ENCODE measurements at regions not wholly inside any gene's neighbourhood (a gene's known extent, or its start where the extent isn't known, plus 50 kb on each side); places are given as distances from the start of the nearest gene placed in this dataset.

DNA sequence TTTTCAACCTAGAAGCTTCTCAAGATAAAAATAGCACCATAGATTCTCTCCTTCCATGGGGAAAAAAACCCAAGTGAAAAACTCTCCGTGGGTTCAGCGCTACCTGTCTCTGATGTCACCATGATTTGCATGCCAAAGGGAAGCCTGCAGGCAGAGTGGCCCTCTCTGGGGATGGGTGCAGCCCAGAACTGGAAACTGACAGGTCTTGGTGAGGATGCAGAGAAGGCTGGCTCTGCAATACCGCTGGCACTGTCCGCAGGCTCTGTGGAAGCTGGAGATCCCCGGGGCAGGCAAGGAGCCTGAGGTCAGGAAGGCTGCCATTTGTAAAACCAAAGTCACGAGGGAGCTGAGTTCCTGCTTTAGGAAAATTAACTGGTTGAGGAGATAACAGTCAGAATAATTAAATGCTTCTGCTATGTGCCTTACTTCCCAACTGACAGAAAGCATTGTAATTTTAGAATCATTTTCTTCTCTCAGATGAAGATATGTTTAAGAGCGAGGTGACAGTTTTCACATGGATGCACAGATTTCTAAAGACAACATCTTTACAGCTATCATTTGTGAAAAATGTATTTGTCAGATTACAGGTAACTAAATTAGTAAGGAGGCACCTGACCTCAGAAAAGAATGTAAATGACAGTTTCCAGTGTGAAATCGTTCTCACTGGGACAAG lies 731.5 kb upstream of the FZD8 start:
- no peak for DNase-seq (ENCODE audit: low read depth)

DNA sequence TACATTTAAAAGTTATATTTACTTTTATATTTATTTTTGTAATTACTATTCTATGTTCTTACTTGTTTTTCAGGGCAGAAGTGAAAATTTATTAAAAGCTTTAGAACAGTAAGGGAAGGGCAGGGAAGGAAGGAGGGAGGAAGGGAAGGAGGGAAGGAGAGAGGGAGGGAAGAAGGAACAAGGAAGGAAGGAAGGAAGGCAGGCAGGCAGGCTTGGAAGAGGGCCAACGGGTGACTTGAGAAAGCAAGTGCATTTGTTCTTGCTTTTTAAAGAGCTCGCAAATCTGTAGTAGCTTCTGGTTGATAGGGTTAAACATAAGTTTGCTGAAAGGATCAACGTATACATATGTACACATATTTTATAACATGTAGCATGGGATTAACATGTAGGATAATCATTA lies 725.3 kb upstream of the FZD8 start:
- DNase-seq (ENCODE audit: low read depth) = no peak

DNA sequence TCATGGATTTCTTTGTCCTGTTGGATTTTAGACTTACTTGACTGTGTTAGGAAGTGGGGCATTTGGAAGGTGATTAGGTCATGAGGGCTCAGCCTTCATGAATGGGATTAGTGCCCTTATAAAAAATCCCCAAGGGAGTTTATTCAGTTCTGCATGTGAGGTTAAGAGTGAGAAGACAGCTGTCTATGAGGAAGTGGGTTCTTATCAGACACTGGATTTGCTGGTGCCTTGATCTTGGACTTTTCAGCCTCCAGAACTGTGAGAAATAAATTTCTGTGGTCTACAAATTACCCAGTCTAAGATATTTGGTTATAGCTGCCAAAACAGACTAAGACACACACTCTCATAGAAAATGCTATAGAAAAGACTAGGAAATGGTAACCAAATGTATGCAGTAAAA lies 724.7 kb upstream of the FZD8 start:
- no peak for DNase-seq (ENCODE audit: low read depth)

DNA sequence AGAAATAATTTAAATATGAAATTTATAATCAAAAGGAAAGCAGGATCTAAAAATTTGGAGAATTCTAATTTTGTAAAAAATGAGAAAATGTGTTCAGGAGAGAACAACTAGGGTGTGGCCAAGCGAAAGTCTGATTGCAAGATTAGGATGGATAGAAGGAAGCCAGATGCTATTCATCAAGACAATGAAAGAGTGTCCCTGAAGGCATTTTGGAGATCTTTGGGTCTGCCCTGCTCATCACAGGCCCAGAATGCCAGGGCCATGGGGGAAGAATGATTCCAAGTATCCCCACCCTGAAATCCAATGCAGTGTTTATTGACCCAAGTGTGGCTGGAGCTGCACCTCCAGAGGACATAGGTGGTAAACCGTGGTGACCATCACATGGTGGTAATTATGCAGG lies 724.0 kb upstream of the FZD8 start:
- DNase-seq (ENCODE audit: low read depth) = no peak

DNA sequence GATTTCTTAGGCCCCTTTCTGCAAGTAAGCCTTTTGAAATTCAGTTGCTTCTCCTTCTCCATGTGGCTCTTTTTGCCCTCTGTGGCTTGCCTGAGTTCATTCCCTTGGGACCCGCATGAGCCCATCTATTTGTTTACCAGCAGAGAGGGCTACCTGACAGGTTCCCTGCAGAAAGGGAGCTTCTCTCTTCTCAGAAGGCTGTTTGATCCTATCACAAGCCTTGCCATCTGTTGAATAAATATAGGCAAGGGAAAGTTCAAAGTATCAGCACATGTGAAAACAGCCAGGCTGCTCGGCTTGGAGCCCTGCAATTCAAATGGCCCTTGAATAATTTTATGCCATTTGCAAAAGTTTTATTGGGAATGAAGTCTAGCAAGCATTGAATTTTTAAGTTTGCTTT lies 720.2 kb upstream of the FZD8 start:
- no peak for DNase-seq (ENCODE audit: low read depth)

DNA sequence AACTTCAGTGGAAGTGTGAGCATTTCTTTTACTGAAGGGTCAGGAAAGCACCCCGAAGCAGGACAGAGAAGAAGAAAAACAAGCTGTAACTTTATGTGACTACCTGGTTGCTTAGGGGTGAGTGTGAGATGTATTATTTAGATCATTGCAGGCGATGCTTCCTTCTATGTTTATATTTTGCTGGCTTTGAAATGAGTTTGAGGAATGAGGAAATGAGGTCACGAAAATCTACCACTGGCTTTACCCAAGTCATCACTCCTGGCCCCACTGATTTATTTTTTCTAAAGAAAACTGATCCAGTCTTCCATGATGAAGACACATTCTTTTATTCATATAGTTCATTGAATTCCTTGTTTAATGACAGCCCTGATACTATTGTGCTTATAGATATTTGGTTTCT lies 716.6 kb upstream of the FZD8 start:
- no peak for DNase-seq (ENCODE audit: low read depth)

DNA sequence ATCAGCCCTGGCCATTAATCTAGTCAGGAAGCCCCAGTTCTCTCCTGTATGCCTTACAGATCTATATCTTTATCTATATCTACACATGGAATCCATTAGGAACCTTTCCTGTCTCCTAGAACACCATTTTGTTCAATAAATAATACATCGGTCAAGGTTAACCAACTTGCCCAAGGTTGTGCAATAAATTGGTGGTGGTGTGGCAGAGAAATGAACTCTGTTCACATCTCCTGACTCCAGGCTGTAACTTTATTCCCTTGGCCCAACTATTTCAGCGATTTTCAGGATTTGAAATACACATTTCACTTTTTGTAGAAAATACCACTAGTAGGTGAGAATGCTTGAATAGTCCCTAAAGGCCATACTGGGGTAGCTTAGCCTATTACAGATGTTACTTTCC lies 712.5 kb upstream of the FZD8 start:
- no peak for DNase-seq (ENCODE audit: low read depth)

DNA sequence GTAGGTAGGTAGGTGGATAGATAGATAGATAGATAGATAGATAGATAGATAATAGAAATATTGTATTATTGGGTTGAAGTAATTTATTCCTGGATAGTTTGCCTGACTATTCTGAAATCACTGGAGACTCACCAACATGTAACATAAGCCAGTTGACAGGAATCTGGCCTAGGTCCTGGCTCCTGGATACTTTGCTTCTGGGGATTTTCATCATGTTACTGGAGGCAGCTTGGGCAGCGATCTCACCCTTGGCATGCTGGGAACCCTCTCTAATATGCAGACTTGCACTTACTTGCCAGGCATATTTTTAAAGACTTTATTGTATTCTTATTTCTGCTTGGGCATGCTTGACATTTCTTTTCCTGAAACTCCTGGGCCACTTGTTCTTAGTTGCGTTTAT lies 709.1 kb upstream of the FZD8 start:
- DNase-seq (ENCODE audit: low read depth) = no peak

DNA sequence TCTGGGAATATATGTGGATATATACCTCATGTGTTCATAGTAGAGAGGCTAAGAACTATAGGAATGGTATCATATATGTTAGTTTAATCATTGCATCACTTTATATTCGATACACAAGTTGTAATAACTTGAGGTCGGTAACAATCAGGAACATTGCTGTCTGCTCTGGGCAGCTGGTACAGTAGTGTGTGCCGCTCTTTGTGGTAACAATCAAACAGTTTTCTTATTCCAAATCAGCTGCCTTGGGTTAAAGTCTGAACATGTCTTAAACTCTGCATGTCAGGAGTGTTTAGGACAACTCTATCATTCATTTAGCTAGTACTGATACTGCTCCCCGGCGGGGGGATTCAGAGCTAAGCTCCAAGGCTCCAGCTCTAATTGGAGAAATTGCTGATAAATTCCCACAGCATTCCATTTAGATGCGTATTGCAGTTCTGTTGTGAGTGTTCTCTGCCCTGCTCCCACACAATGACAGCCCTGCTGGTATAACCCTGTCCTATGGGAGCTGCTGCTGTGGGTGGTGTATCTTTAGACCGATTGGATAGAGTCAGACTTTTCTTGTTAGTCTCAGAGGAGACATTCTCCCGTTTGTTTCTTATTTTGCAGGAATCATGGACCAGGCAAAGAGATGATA lies 707.5 kb upstream of the FZD8 start:
- DNase-seq (ENCODE audit: low read depth) = no peak

DNA sequence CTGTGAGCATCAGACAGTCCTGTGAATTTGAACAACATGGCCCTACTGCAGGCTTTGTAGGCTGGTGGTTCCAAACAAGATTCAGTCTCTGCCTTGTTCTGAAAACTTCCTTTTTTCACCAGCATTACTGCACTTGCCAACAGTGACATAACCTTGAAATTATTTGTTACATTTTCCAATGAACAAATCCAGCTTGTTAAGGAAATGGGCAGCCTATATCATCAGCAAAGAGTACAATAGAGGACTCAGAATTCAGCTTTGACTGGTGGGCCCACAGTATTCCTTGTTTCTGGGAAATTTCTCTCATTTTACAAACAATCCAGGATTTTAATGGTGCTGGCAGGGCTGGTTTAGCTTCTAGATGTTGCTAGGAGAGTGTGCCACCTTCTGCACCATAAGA lies 703.7 kb upstream of the FZD8 start:
- no peak for DNase-seq (ENCODE audit: low read depth)

DNA sequence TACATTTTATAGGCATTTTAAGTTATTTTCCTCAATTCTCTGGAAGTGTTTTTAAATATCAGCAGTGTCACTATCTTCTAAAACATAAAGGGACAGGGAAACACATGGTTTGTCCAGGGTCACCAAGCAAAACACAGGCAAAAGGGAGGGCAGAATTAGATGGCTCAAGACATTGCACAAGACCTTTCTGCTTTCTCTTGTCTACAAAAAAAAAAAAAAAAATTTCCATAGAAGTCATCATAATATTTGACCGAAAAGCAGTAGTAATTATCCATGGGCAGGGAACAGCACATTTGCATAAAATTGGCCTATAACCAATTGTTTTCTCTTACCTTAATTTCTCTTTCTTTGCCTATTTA lies 703.1 kb upstream of the FZD8 start:
- no peak for DNase-seq (ENCODE audit: low read depth)

DNA sequence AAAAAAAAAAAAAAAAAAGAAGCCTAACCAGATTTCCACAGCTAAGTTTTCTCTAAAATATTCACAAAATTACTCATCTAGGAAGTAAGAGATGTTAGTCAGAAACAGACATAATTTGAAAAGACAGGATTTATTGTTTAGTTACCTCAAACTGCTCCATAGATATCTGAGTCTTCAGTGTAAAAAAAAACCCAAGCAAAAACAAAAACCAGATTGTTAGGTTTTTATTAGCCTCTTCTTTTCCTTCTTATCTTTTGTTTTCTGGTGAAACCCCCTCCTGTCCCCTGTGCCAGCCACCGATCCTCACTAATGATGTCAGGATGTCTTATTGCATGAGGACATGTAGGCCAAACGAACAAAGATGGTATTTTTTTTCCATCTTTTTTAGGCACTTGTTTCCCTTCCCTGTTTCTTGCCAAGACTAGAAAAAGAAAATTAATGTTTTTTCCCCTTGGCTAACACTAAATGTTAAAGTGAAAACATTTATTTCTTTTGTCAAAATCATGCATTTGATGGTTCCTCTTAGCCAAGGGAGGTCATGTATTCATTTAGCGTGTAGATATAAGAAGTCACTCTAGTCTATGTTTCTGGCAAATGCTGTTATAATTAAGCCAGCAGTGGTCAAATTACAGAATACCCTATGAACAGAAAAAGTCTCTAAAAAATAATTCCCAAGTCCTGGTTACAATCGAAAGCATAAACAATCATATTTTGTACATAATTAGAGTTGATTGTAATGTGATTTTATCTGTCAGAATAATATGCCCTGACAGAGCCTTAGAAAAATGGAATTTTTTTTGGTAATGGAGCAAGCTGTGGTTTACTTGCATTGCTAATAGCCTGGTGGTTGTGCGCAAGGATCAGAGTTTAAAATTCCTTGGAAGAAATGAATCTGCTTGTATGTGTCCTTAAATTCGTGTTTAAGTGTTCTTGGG lies 702.4 kb upstream of the FZD8 start:
- DNase-seq (ENCODE audit: low read depth) = no peak

DNA sequence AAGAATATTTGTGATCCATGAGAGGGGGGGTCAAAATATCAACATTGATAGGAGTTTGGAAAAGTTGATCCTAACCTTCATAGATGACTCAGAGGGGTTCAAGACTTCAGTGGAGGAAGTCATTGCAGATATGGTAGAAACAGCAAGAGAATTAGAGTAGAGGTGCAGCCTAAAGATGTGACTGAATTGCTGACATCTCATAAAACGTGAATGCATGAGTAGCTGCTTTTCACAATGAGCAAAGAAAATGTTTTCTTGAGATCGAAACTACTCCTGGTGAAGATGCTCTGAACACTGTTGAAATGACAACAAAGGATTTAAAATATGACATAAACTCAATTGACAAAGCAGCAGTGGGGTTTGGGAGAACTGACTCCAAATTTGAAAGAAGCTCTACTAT lies 700.7 kb upstream of the FZD8 start:
- no peak for DNase-seq (ENCODE audit: low read depth)

DNA sequence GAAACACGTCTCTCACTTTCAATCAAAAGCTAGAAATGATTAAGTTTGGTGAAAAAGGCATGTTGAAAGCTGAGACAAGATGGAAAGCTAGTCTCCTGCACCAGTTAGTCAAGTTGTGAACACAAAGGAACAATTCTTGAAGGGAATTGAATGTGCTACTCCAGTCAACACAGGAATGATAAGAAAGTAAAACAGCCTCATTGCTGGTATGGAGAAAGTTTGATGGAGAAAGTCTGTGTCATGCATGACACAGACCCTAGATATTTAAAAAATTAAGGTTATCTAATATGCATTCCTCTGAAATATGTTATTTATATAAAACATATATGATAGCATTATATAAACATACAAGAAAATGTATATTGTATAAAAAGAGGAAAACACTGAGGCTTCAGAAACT lies 699.4 kb upstream of the FZD8 start:
- no peak for DNase-seq (ENCODE audit: low read depth)

DNA sequence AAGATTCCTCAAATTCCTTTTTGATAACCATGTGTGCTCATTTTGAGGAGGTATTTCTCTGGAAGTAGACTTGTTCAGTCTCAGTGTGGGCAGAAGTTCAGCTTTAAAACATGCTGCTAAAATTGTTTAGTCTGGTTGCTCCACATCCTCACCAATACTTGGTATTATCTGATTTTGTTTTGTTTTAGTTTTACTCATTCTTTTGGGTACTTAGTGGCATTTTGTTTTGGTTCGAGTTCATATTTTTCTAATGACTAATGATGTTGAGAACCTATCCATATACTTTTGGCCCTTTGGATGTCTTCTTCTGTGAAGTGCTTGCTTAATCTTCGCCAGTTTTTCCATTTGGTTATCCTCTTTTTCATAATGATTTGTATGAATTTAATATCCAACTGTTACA lies 694.2 kb upstream of the FZD8 start:
- DNase-seq (ENCODE audit: low read depth) = no peak

DNA sequence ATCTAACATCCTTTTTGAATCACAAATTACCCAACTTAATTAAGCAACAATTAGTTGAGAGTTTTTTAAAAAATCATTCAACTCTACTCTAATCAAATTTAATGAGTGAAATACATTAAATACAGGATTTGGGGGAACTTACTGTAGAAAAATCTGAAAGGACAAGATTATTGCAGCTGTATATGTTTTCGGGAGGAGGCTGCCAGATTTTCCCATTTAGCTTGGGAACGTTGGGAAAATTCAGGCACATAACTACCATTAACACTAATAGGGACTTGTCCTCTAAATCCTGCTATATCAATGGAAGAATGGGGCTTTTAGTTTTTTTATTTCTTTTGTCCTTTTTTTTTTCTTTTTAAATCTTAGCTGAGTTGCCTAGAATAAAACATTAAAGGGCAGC lies 691.4 kb upstream of the FZD8 start:
- no peak for DNase-seq (ENCODE audit: low read depth)

DNA sequence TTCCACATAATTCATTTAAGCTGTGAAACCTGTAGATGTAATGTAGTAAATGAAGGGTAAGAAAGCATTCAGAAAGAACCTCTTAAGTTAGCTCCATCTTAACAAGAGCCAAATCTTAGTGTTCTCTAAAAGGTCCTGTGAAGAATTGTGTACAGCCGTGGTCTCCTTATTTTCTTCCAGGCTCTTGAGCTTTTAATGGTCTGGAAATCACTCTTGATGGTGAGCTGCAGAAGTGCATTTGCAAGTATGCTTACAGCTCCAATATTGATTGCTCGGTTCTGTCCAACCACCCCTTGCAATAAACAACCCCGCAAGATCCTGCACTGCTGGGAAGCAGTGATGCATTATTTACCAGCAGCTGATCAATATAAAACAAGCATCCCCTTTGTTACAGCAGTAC lies 690.8 kb upstream of the FZD8 start:
- DNase-seq (ENCODE audit: low read depth) = no peak

DNA sequence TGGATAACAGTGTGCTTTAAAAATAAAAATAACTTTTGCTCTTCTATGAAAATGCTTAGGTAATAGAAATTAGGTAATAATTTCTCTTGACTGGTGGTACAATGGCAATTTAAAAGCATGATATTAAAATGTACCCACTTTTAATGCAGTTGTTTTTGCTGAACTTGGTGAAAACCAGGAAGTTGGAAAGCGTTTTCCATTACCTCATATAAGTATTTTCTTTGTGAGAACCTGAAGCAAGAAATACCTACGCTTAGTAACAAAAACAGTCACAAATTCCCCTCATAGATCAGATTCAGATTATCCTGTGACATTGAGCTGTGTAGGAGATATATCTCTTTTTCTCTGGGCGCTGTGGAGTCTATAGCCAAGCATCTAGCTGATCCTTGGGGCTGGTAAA lies 689.0 kb upstream of the FZD8 start:
- DNase-seq (ENCODE audit: low read depth) = no peak

DNA sequence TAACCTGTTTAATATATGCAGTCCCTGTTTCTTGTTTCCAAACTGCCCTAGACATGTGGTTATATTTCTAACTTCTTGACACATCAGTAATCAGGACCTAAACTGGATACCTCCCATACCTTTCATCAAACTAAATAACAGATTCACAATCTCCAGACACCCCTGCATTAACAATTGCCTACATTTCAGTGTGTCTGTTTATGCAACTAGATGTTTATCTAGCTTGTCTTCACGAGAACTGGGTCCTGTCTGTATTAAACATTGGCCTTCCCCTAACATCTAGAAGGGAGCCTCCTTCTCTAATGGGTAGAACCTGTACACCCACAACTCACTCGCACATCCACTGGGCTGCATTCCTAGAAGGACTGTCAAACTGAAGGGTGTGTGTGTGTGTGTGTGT lies 683.7 kb upstream of the FZD8 start:
- DNase-seq (ENCODE audit: low read depth) = no peak

DNA sequence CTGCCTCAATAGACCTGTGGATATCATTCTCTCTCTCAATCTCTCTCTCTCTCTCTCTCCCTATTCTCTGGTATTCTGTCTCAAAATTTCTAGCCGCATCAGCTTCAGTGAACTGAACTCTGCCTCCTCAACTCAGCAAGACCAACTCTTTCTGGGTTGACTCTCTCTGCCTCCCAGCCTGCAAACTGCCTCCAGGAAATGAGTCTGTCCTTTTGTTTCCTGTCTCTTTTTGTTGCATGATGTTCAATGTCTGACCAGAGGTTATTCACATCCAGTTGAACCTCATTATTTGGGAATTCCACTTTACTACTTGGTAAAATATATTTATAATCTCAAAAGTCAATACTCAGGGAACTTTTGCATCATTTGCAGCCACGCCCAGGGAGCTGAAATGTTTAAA lies 682.7 kb upstream of the FZD8 start:
- no peak for DNase-seq (ENCODE audit: low read depth)

DNA sequence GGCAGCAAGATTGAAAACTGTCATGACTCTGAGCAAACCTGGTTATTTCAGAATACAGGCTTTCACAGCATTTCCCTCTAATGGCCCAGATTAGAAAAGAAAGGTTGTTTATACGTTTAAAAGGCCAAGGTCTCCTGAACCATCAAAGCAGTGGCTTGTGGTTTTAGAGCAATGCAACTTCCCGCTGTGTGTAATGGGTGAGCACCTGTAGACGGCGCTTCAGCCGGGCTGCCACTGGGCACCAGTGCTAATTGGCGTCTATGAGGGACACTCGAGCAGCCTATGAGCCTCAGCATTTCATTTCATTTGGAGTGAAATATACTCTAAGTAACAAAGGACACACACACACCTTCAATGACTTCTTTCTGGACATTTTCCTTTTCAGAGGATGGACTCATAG lies 671.0 kb upstream of the FZD8 start:
- DNase-seq (ENCODE audit: low read depth) = no peak

DNA sequence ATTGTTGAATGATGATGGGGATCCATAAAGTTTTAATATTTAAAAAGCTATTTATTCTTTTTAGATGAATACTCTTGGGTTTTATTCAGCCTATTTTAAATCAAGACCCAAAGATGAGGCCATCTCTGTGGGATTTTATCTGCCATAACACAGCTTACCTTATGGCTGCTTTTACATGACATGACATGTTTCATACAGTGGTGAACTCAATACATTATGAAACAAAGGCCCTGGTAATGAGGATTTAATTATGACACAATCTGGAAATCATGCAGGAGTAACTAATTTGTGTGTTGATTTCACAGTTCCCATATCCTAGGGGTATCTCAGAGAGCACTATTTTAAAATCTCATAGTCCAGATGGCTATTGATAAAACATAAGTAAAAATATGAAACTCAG lies 661.8 kb upstream of the FZD8 start:
- DNase-seq (ENCODE audit: low read depth) = no peak

DNA sequence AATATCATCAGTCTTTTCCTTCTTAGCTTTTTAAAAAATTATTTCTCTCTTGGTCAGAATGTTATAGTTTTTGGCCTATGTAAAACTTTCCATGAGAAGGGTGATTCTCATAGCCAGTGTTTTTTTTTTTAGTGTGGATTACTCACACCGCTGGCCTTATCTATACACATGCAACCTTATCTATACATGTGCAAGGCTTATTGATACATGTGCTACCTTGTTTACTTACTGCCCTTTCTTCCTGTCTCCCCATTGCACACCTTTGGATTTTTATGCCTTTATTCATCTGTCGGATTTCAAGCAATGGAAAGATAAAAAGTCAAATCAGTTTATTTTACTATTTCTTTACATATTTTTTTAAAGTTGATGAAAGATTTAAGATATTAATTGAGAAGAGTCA lies 660.0 kb upstream of the FZD8 start:
- DNase-seq (ENCODE audit: low read depth) = no peak

Data from T follicular helper cell (primary cell).